ENCODE measurements at regions not wholly inside any gene's neighbourhood (a gene's known extent, or its start where the extent isn't known, plus 50 kb on each side); places are given as distances from the start of the nearest gene placed in this dataset.

- TF ChIP-seq, protein P1, sequence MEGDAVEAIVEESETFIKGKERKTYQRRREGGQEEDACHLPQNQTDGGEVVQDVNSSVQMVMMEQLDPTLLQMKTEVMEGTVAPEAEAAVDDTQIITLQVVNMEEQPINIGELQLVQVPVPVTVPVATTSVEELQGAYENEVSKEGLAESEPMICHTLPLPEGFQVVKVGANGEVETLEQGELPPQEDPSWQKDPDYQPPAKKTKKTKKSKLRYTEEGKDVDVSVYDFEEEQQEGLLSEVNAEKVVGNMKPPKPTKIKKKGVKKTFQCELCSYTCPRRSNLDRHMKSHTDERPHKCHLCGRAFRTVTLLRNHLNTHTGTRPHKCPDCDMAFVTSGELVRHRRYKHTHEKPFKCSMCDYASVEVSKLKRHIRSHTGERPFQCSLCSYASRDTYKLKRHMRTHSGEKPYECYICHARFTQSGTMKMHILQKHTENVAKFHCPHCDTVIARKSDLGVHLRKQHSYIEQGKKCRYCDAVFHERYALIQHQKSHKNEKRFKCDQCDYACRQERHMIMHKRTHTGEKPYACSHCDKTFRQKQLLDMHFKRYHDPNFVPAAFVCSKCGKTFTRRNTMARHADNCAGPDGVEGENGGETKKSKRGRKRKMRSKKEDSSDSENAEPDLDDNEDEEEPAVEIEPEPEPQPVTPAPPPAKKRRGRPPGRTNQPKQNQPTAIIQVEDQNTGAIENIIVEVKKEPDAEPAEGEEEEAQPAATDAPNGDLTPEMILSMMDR (conservative IDR thresholded peaks at IDR 0.05; ENCODE audit: control insufficient read depth, insufficient read depth, low read depth, low read length) = no peak
These were observed 739.6 kb upstream of the SLC10A2 start for GRCh38 chr13:103805771-103806170.

GRCh38 chr13:103803349-103803748 is 737.1 kb upstream of the SLC10A2 start:
- DNase-seq (ENCODE audit: low read depth) = no peak
- TF ChIP-seq, protein P1 (conservative IDR thresholded peaks at IDR 0.05; ENCODE audit: control insufficient read depth, insufficient read depth, low read depth, low read length) = no peak
- H3K4me3 ChIP-seq (ENCODE audit: control insufficient read depth, low read depth, low read length) = no peak overlapping the region

More at GRCh38 chr13:103805771-103806170, 739.6 kb upstream of the SLC10A2 start:
- no peak for DNase-seq (ENCODE audit: low read depth)
- H3K4me3 ChIP-seq (ENCODE audit: control insufficient read depth, low read depth, low read length) = no peak overlapping the region

GRCh38 chr13:103799028-103799427 is 732.8 kb upstream of the SLC10A2 start:
- TF ChIP-seq, protein P1 (conservative IDR thresholded peaks at IDR 0.05; ENCODE audit: control insufficient read depth, insufficient read depth, low read depth, low read length) = no peak
- DNase-seq (ENCODE audit: low read depth) = no peak
- H3K4me3 ChIP-seq (ENCODE audit: control insufficient read depth, low read depth, low read length) = no peak overlapping the region

- no peak for DNase-seq (ENCODE audit: low read depth)
- no peak overlapping the region for H3K4me3 ChIP-seq (ENCODE audit: control insufficient read depth, low read depth, low read length)
- TF ChIP-seq, protein P1 (conservative IDR thresholded peaks at IDR 0.05; ENCODE audit: control insufficient read depth, insufficient read depth, low read depth, low read length) = no peak
These were observed 729.8 kb upstream of the SLC10A2 start for GRCh38 chr13:103795892-103796478.

GRCh38 chr13:103794526-103794925 is 728.3 kb upstream of the SLC10A2 start:
- TF ChIP-seq, protein P1 (conservative IDR thresholded peaks at IDR 0.05; ENCODE audit: control insufficient read depth, insufficient read depth, low read depth, low read length) = no peak
- no peak for DNase-seq (ENCODE audit: low read depth)
- H3K4me3 ChIP-seq (ENCODE audit: control insufficient read depth, low read depth, low read length) = no peak overlapping the region

GRCh38 chr13:103788061-103788652 is 721.9 kb upstream of the SLC10A2 start:
- no peak overlapping the region for H3K4me3 ChIP-seq (ENCODE audit: control insufficient read depth, low read depth, low read length)
- DNase-seq (ENCODE audit: low read depth) = no peak
- TF ChIP-seq, protein P1 (conservative IDR thresholded peaks at IDR 0.05; ENCODE audit: control insufficient read depth, insufficient read depth, low read depth, low read length) = no peak
